ENCODE measurements at regions not wholly inside any gene's neighbourhood (a gene's known extent, or its start where the extent isn't known, plus 50 kb on each side); places are given as distances from the start of the nearest gene placed in this dataset.

GRCh38 chr2:81550277-81550676, 1245.7 kb upstream of the LRRTM1 start:
- no peak for DNase-seq (ENCODE audit: low spot score)

GRCh38 chr2:81549646-81550045, 1245.1 kb upstream of the LRRTM1 start:
- DNase-seq (ENCODE audit: low spot score) = no peak

GRCh38 chr2:81545626-81546025, 1241.1 kb upstream of the LRRTM1 start:
- DNase-seq (ENCODE audit: low spot score) = no peak

- DNase-seq (ENCODE audit: low spot score) = no peak
Observed at GRCh38 chr2:81542119-81542518, 1237.6 kb upstream of the LRRTM1 start.

GRCh38 chr2:81529944-81530343, 1225.4 kb upstream of the LRRTM1 start:
- no peak for DNase-seq (ENCODE audit: low spot score)

- no peak for DNase-seq (ENCODE audit: low spot score)
Observed at GRCh38 chr2:81528852-81529480, 1224.4 kb upstream of the LRRTM1 start.

- no peak for DNase-seq (ENCODE audit: low spot score)
Observed at GRCh38 chr2:81523344-81523743, 1218.8 kb upstream of the LRRTM1 start.

GRCh38 chr2:81513328-81513727, 1208.8 kb upstream of the LRRTM1 start:
- no peak for DNase-seq (ENCODE audit: low spot score)

GRCh38 chr2:81505586-81505985, 1201.0 kb upstream of the LRRTM1 start:
- no peak for DNase-seq (ENCODE audit: low spot score)

- DNase-seq (ENCODE audit: low spot score) = no peak
Observed at GRCh38 chr2:81495556-81495955, 1191.0 kb upstream of the LRRTM1 start.

- no peak for DNase-seq (ENCODE audit: low spot score)
Observed at GRCh38 chr2:81483254-81483653, 1178.7 kb upstream of the LRRTM1 start.

- no peak for DNase-seq (ENCODE audit: low spot score)
Observed at GRCh38 chr2:81481994-81482368, 1177.4 kb upstream of the LRRTM1 start.

- DNase-seq (ENCODE audit: low spot score) = no peak
Observed at GRCh38 chr2:81481242-81481993, 1176.9 kb upstream of the LRRTM1 start.

GRCh38 chr2:81467096-81467495, 1162.5 kb upstream of the LRRTM1 start:
- no peak for DNase-seq (ENCODE audit: low spot score)

GRCh38 chr2:81462420-81462819, 1157.9 kb upstream of the LRRTM1 start:
- DNase-seq (ENCODE audit: low spot score) = no peak

GRCh38 chr2:81445176-81445575, 1140.6 kb upstream of the LRRTM1 start:
- no peak for DNase-seq (ENCODE audit: low spot score)

GRCh38 chr2:81437456-81438000, 1133.0 kb upstream of the LRRTM1 start:
- DNase-seq (ENCODE audit: low spot score) = no peak

GRCh38 chr2:81436256-81436655, 1131.7 kb upstream of the LRRTM1 start:
- DNase-seq (ENCODE audit: low spot score) = no peak

- DNase-seq (ENCODE audit: low spot score) = no peak
Observed at GRCh38 chr2:81412681-81413080, 1108.1 kb upstream of the LRRTM1 start.

GRCh38 chr2:81403508-81403907, 1099.0 kb upstream of the LRRTM1 start:
- DNase-seq (ENCODE audit: low spot score) = no peak

GRCh38 chr2:81396417-81397019, 1092.0 kb upstream of the LRRTM1 start:
- no peak for DNase-seq (ENCODE audit: low spot score)

GRCh38 chr2:81395746-81396145, 1091.2 kb upstream of the LRRTM1 start:
- DNase-seq (ENCODE audit: low spot score) = no peak

- no peak for DNase-seq (ENCODE audit: low spot score)
Observed at GRCh38 chr2:81389203-81389602, 1084.7 kb upstream of the LRRTM1 start.

Measured in hepatic stellate cell (primary cell).